DMS53 treated with DMSO at 0.1 percent for 48 hours (cell line): ENCODE measurements at regions not wholly inside any gene's neighbourhood (a gene's known extent, or its start where the extent isn't known, plus 50 kb on each side); places are given as distances from the start of the nearest gene placed in this dataset.
A peak's percentile ranks its signal among the peaks of the same experiment; 100 is the strongest.

ENCODE experiments used
- DNase-seq: peaks from one replicate; lab custom pipeline; 2025; ENCODE audit not compliant: unreplicated experiment; lab: John Stamatoyannopoulos, UW

GRCh38 chr12:116480210-116480810 lies 78.9 kb upstream of the MAP1LC3B2 start:
- DNase-seq = no peak

GRCh38 chr12:116481726-116482125 lies 77.5 kb upstream of the MAP1LC3B2 start:
- DNase-seq = no peak

- no peak for DNase-seq
Observed at GRCh38 chr12:116482179-116482578, 77.0 kb upstream of the MAP1LC3B2 start.

- no peak for DNase-seq
Observed at GRCh38 chr12:116482859-116483258, 76.3 kb upstream of the MAP1LC3B2 start.

GRCh38 chr12:116483959-116484750 lies 75.0 kb upstream of the MAP1LC3B2 start:
- no peak for DNase-seq

GRCh38 chr12:116484807-116485206 lies 74.4 kb upstream of the MAP1LC3B2 start:
- no peak for DNase-seq

GRCh38 chr12:116489116-116489515 lies 70.1 kb upstream of the MAP1LC3B2 start:
- no peak for DNase-seq

GRCh38 chr12:116490471-116490870 lies 68.7 kb upstream of the MAP1LC3B2 start:
- no peak for DNase-seq

- DNase-seq = peak; percentile 74
Observed at GRCh38 chr12:116492703-116493324, 66.4 kb upstream of the MAP1LC3B2 start.

- no peak for DNase-seq
Observed at GRCh38 chr12:116495260-116495659, 63.9 kb upstream of the MAP1LC3B2 start.

- no peak for DNase-seq
Observed at GRCh38 chr12:116497051-116497591, 62.1 kb upstream of the MAP1LC3B2 start.

- DNase-seq = no peak
Observed at GRCh38 chr12:116498471-116498870, 60.7 kb upstream of the MAP1LC3B2 start.

- DNase-seq = no peak
Observed at GRCh38 chr12:116502141-116502725, 56.9 kb upstream of the MAP1LC3B2 start.

GRCh38 chr12:116502989-116503496 lies 56.1 kb upstream of the MAP1LC3B2 start:
- peak; percentile 75 for DNase-seq

GRCh38 chr12:116504438-116504837 lies 54.7 kb upstream of the MAP1LC3B2 start:
- DNase-seq = no peak

- no peak for DNase-seq
Observed at GRCh38 chr12:116506697-116507064, 52.5 kb upstream of the MAP1LC3B2 start.

- DNase-seq = peak; percentile 34
Observed at GRCh38 chr12:116508145-116509121, 50.7 kb upstream of the MAP1LC3B2 start.
